Urinary bladder (tissue), 3 donors: ENCODE measurements at regions not wholly inside any gene's neighbourhood (a gene's known extent, or its start where the extent isn't known, plus 50 kb on each side); places are given as distances from the start of the nearest gene placed in this dataset.

ENCODE experiments used
- DNase-seq: peaks from one replicate; pipeline ENCODE4 v3.0.0-alpha.2; 2015; ENCODE audit errors: extremely low spot score
- H3K27ac ChIP-seq: one replicate; pipeline ENCODE4 v1.5.1; 2013; ENCODE audit warnings: low read depth, mild to moderate bottlenecking, moderate library complexity
- H3K36me3 ChIP-seq: one replicate; pipeline ENCODE4 v1.6.1; 2013; ENCODE audit warnings: mild to moderate bottlenecking, moderate library complexity; ENCODE audit not compliant: insufficient read depth
- H3K4me1 ChIP-seq: one replicate; pipeline ENCODE4 v1.6.1; 2013; ENCODE audit warnings: mild to moderate bottlenecking, moderate library complexity; ENCODE audit not compliant: insufficient read depth
- H3K4me3 ChIP-seq: one replicate; pipeline ENCODE4 v1.5.1; 2013; ENCODE audit warnings: low read depth, low read length
- WGBS: extraction: QIAGEN DNeasy Blood & Tissue Kit; methylation state at CpG from one replicate; pipeline ENCODE4 v1.1.7; 2013; 5-methylcytosine and 5-hydroxymethylcytosine counted together
- donor health status: healthy with polysubstance abuse.
- donor health status: healthy.

GRCh38 chr16:66152823-66153393 is 213.6 kb upstream of the CDH5 start:
- no peak for DNase-seq
- 70% methylated on average over 3 of the region's 3 CpGs for WGBS
- no peak overlapping the region for H3K27ac ChIP-seq
- no peaks in the 10 kb centered on the region for H3K36me3 ChIP-seq
- H3K4me1 ChIP-seq = no peaks in the 10 kb centered on the region
- H3K4me3 ChIP-seq = no peak overlapping the region

GRCh38 chr16:66152181-66152580 is 214.3 kb upstream of the CDH5 start:
- Histone ChIP-seq H3K4me3 (no peak overlapping the region), H3K27ac (no peak overlapping the region), H3K36me3 (no peaks in the 10 kb centered on the region), H3K4me1 (no peaks in the 10 kb centered on the region)
- DNase-seq = no peak
- WGBS = 51% methylated on average over 2 of the region's 2 CpGs

- WGBS = 61% methylated on average over 7 of the region's 7 CpGs
- peak overlapping the region; percentile 28 for H3K27ac ChIP-seq
- no peaks in the 10 kb centered on the region for H3K36me3 ChIP-seq
- no peak for DNase-seq
- no peaks in the 10 kb centered on the region for H3K4me1 ChIP-seq
- no peak overlapping the region for H3K4me3 ChIP-seq
Observed at GRCh38 chr16:66150698-66151482, 215.6 kb upstream of the CDH5 start.

- 81% methylated on average over 6 of the region's 6 CpGs for WGBS
- H3K36me3 ChIP-seq = no peaks in the 10 kb centered on the region
- no peak overlapping the region for H3K4me3 ChIP-seq
- H3K4me1 ChIP-seq = no peaks in the 10 kb centered on the region
- DNase-seq = no peak
- H3K27ac ChIP-seq = no peak overlapping the region
Observed at GRCh38 chr16:66147291-66147690, 219.2 kb upstream of the CDH5 start.

GRCh38 chr16:66146798-66147197 is 219.7 kb upstream of the CDH5 start:
- no peak for DNase-seq
- Histone ChIP-seq H3K4me3 (no peak overlapping the region), H3K36me3 (no peaks in the 10 kb centered on the region), H3K4me1 (no peaks in the 10 kb centered on the region), H3K27ac (no peak overlapping the region)
- 91% methylated on average over 9 of the region's 9 CpGs for WGBS

GRCh38 chr16:66144641-66145040 is 221.8 kb upstream of the CDH5 start:
- Histone ChIP-seq H3K36me3 (no peaks in the 10 kb centered on the region), H3K4me1 (no peaks in the 10 kb centered on the region), H3K27ac (no peak overlapping the region), H3K4me3 (no peak overlapping the region)
- 92% methylated on average over 3 of the region's 3 CpGs for WGBS
- no peak for DNase-seq

- Histone ChIP-seq H3K36me3 (no peaks in the 10 kb centered on the region), H3K4me1 (no peaks in the 10 kb centered on the region), H3K27ac (no peak overlapping the region), H3K4me3 (no peak overlapping the region)
- WGBS = 71% methylated on average over 1 of the region's 1 CpG
- DNase-seq = no peak
Observed at GRCh38 chr16:66143415-66143814, 223.1 kb upstream of the CDH5 start.

GRCh38 chr16:66141885-66142284 is 224.6 kb upstream of the CDH5 start:
- Histone ChIP-seq H3K4me1 (no peaks in the 10 kb centered on the region), H3K36me3 (no peaks in the 10 kb centered on the region), H3K27ac (no peak overlapping the region), H3K4me3 (no peak overlapping the region)
- WGBS = 96% methylated on average over 5 of the region's 5 CpGs
- DNase-seq = no peak

GRCh38 chr16:66137853-66138252 is 228.6 kb upstream of the CDH5 start:
- H3K4me3 ChIP-seq = no peak overlapping the region
- no peak overlapping the region for H3K27ac ChIP-seq
- no peak for DNase-seq
- H3K36me3 ChIP-seq = no peaks in the 10 kb centered on the region
- WGBS = 76% methylated on average over 3 of the region's 3 CpGs
- no peaks in the 10 kb centered on the region for H3K4me1 ChIP-seq

- H3K27ac ChIP-seq = no peak overlapping the region
- 69% methylated on average over 4 of the region's 4 CpGs for WGBS
- H3K36me3 ChIP-seq = no peaks in the 10 kb centered on the region
- H3K4me3 ChIP-seq = no peak overlapping the region
- no peak for DNase-seq
- H3K4me1 ChIP-seq = no peaks in the 10 kb centered on the region
Observed at GRCh38 chr16:66136841-66137240, 229.7 kb upstream of the CDH5 start.

- no peak overlapping the region for H3K27ac ChIP-seq
- H3K4me3 ChIP-seq = no peak overlapping the region
- H3K36me3 ChIP-seq = no peaks in the 10 kb centered on the region
- no peaks in the 10 kb centered on the region for H3K4me1 ChIP-seq
- DNase-seq = no peak
- WGBS = 88% methylated on average over 5 of the region's 5 CpGs
Observed at GRCh38 chr16:66135838-66136237, 230.7 kb upstream of the CDH5 start.

- Histone ChIP-seq H3K27ac (no peak overlapping the region), H3K4me1 (no peaks in the 10 kb centered on the region), H3K36me3 (no peaks in the 10 kb centered on the region), H3K4me3 (no peak overlapping the region)
- no peak for DNase-seq
- 32% methylated on average over 4 of the region's 4 CpGs for WGBS
Observed at GRCh38 chr16:66135421-66135831, 231.1 kb upstream of the CDH5 start.

- WGBS = 78% methylated on average over 5 of the region's 5 CpGs
- H3K4me3 ChIP-seq = no peak overlapping the region
- no peaks in the 10 kb centered on the region for H3K4me1 ChIP-seq
- no peaks in the 10 kb centered on the region for H3K36me3 ChIP-seq
- DNase-seq = no peak
- no peak overlapping the region for H3K27ac ChIP-seq
Observed at GRCh38 chr16:66134875-66135274, 231.6 kb upstream of the CDH5 start.

GRCh38 chr16:66133643-66134338 is 232.7 kb upstream of the CDH5 start:
- H3K4me3 ChIP-seq = no peak overlapping the region
- H3K36me3 ChIP-seq = no peaks in the 10 kb centered on the region
- no peaks in the 10 kb centered on the region for H3K4me1 ChIP-seq
- no peak overlapping the region for H3K27ac ChIP-seq
- WGBS = 76% methylated on average over 6 of the region's 6 CpGs
- no peak for DNase-seq
